Stimulated activated memory B cell treated with anti-CD40 and anti-IgM and Interleukin-4, amounts not matched to agents 10 μg/mL and 1 μg/mL and 100 μg/mL, for 72 hours (primary cell): ENCODE measurements at regions not wholly inside any gene's neighbourhood (a gene's known extent, or its start where the extent isn't known, plus 50 kb on each side); places are given as distances from the start of the nearest gene placed in this dataset.

Experiments
- ATAC-seq: fragments of 150-1000 bp; cut with Tn5 transposase; 2 replicates; pipeline ENCODE4 v1.10.0; 2021
- H3K27ac Mint-ChIP-seq: one replicate; pipeline ENCODE4 v1.8.0; 2022; ENCODE audit warnings: mild to moderate bottlenecking, mixed read lengths
- H3K27me3 Mint-ChIP-seq: one replicate; pipeline ENCODE4 v1.8.0; 2022; ENCODE audit warnings: mixed read lengths
- H3K36me3 Mint-ChIP-seq: one replicate; pipeline ENCODE4 v1.8.0; 2022; ENCODE audit warnings: mixed read lengths
- H3K4me1 Mint-ChIP-seq: one replicate; pipeline ENCODE4 v1.8.0; 2022; ENCODE audit warnings: mixed read lengths
- H3K4me3 Mint-ChIP-seq: one replicate; pipeline ENCODE4 v1.8.0; 2022; ENCODE audit warnings: mild to moderate bottlenecking, moderate library complexity, mixed read lengths
- H3K9me3 Mint-ChIP-seq: one replicate; pipeline ENCODE4 v1.8.0; 2022; ENCODE audit warnings: mixed read lengths

- Mint-ChIP-seq H3K27ac (no peak overlapping the region), H3K4me3 (no peak overlapping the region), H3K9me3 (no peaks in the 10 kb centered on the region), H3K27me3 (no peaks in the 10 kb centered on the region), H3K36me3 (no peaks in the 10 kb centered on the region), H3K4me1 (no peaks in the 10 kb centered on the region)
- ATAC-seq, result no peak
These were observed 178.9 kb downstream of the OLFM4 start for GRCh38 chr13:53207556-53207955.

GRCh38 chr13:53214433-53214832 is 185.8 kb downstream of the OLFM4 start:
- Mint-ChIP-seq H3K27me3 (no peaks in the 10 kb centered on the region), H3K9me3 (no peaks in the 10 kb centered on the region), H3K27ac (no peak overlapping the region), H3K4me3 (no peak overlapping the region), H3K4me1 (no peaks in the 10 kb centered on the region), H3K36me3 (no peaks in the 10 kb centered on the region)
- no peak for ATAC-seq

- Mint-ChIP-seq H3K36me3 (no peaks in the 10 kb centered on the region), H3K9me3 (no peaks in the 10 kb centered on the region), H3K27me3 (no peaks in the 10 kb centered on the region), H3K27ac (no peak overlapping the region), H3K4me1 (no peaks in the 10 kb centered on the region), H3K4me3 (no peak overlapping the region)
- no peak for ATAC-seq
These were observed 186.9 kb downstream of the OLFM4 start for GRCh38 chr13:53215563-53215962.

- H3K9me3 Mint-ChIP-seq, result no peaks in the 10 kb centered on the region
- H3K27me3 Mint-ChIP-seq, result no peaks in the 10 kb centered on the region
- no peak for ATAC-seq
- no peaks in the 10 kb centered on the region for H3K36me3 Mint-ChIP-seq
- no peaks in the 10 kb centered on the region for H3K4me1 Mint-ChIP-seq
- no peak overlapping the region for H3K27ac Mint-ChIP-seq
- no peak overlapping the region for H3K4me3 Mint-ChIP-seq
These were observed 188.2 kb downstream of the OLFM4 start for GRCh38 chr13:53216773-53217172.

- no peak overlapping the region for H3K27ac Mint-ChIP-seq
- H3K36me3 Mint-ChIP-seq, result no peaks in the 10 kb centered on the region
- no peak for ATAC-seq
These were observed 188.6 kb downstream of the OLFM4 start for GRCh38 chr13:53217194-53217593.

GRCh38 chr13:53220038-53220437 is 191.4 kb downstream of the OLFM4 start:
- Mint-ChIP-seq H3K4me3 (no peak overlapping the region), H3K4me1 (no peaks in the 10 kb centered on the region), H3K36me3 (no peaks in the 10 kb centered on the region), H3K27ac (no peak overlapping the region), H3K9me3 (peaks cover 5% of the 10 kb centered on the region), H3K27me3 (no peaks in the 10 kb centered on the region)
- no peak for ATAC-seq

More at GRCh38 chr13:53217194-53217593, 188.6 kb downstream of the OLFM4 start:
- Mint-ChIP-seq H3K4me1 (no peaks in the 10 kb centered on the region), H3K4me3 (no peak overlapping the region), H3K27me3 (no peaks in the 10 kb centered on the region), H3K9me3 (peaks cover 2% of the 10 kb centered on the region)

GRCh38 chr13:53237696-53238095 is 209.1 kb downstream of the OLFM4 start:
- Mint-ChIP-seq H3K9me3 (no peaks in the 10 kb centered on the region), H3K27ac (no peak overlapping the region), H3K36me3 (no peaks in the 10 kb centered on the region), H3K4me1 (no peaks in the 10 kb centered on the region), H3K4me3 (no peak overlapping the region), H3K27me3 (no peaks in the 10 kb centered on the region)
- no peak for ATAC-seq

GRCh38 chr13:53238261-53238660 is 209.6 kb downstream of the OLFM4 start:
- Mint-ChIP-seq H3K4me3 (no peak overlapping the region), H3K27me3 (no peaks in the 10 kb centered on the region), H3K9me3 (no peaks in the 10 kb centered on the region), H3K27ac (no peak overlapping the region), H3K36me3 (no peaks in the 10 kb centered on the region), H3K4me1 (no peaks in the 10 kb centered on the region)
- no peak for ATAC-seq

GRCh38 chr13:53240401-53241025 is 211.9 kb downstream of the OLFM4 start:
- no peaks in the 10 kb centered on the region for H3K9me3 Mint-ChIP-seq
- ATAC-seq, result no peak
- H3K27ac Mint-ChIP-seq, result no peak overlapping the region
- H3K4me3 Mint-ChIP-seq, result no peak overlapping the region
- no peaks in the 10 kb centered on the region for H3K36me3 Mint-ChIP-seq
- H3K4me1 Mint-ChIP-seq, result no peaks in the 10 kb centered on the region
- H3K27me3 Mint-ChIP-seq, result no peaks in the 10 kb centered on the region

GRCh38 chr13:53241891-53242348 is 213.3 kb downstream of the OLFM4 start:
- H3K36me3 Mint-ChIP-seq, result no peaks in the 10 kb centered on the region
- no peak overlapping the region for H3K4me3 Mint-ChIP-seq
- no peak overlapping the region for H3K27ac Mint-ChIP-seq
- ATAC-seq, result no peak
- no peaks in the 10 kb centered on the region for H3K4me1 Mint-ChIP-seq
- H3K27me3 Mint-ChIP-seq, result no peaks in the 10 kb centered on the region
- H3K9me3 Mint-ChIP-seq, result no peaks in the 10 kb centered on the region

GRCh38 chr13:53249236-53249635 is 220.6 kb downstream of the OLFM4 start:
- Mint-ChIP-seq H3K27me3 (no peaks in the 10 kb centered on the region), H3K27ac (no peak overlapping the region), H3K9me3 (peaks cover 3% of the 10 kb centered on the region), H3K4me3 (no peak overlapping the region), H3K4me1 (no peaks in the 10 kb centered on the region), H3K36me3 (no peaks in the 10 kb centered on the region)
- no peak for ATAC-seq

- H3K9me3 Mint-ChIP-seq, result peaks cover 3% of the 10 kb centered on the region
- peak; percentile 52 for ATAC-seq
- no peaks in the 10 kb centered on the region for H3K36me3 Mint-ChIP-seq
- no peaks in the 10 kb centered on the region for H3K27me3 Mint-ChIP-seq
- no peaks in the 10 kb centered on the region for H3K4me1 Mint-ChIP-seq
- no peak overlapping the region for H3K4me3 Mint-ChIP-seq
- no peak overlapping the region for H3K27ac Mint-ChIP-seq
These were observed 221.8 kb downstream of the OLFM4 start for GRCh38 chr13:53250272-53250875.

GRCh38 chr13:53250977-53251376 is 222.4 kb downstream of the OLFM4 start:
- Mint-ChIP-seq H3K27me3 (no peaks in the 10 kb centered on the region), H3K36me3 (no peaks in the 10 kb centered on the region), H3K27ac (no peak overlapping the region), H3K9me3 (peaks cover 3% of the 10 kb centered on the region), H3K4me3 (no peak overlapping the region), H3K4me1 (no peaks in the 10 kb centered on the region)
- ATAC-seq, result no peak

- Mint-ChIP-seq H3K27me3 (no peaks in the 10 kb centered on the region), H3K4me3 (no peak overlapping the region), H3K27ac (no peak overlapping the region), H3K36me3 (no peaks in the 10 kb centered on the region), H3K4me1 (no peaks in the 10 kb centered on the region), H3K9me3 (no peaks in the 10 kb centered on the region)
- ATAC-seq, result no peak
These were observed 225.9 kb downstream of the OLFM4 start for GRCh38 chr13:53254500-53254899.

GRCh38 chr13:53255795-53256194 is 227.2 kb downstream of the OLFM4 start:
- H3K4me1 Mint-ChIP-seq, result no peaks in the 10 kb centered on the region
- ATAC-seq, result no peak
- no peak overlapping the region for H3K27ac Mint-ChIP-seq
- H3K4me3 Mint-ChIP-seq, result no peak overlapping the region
- no peaks in the 10 kb centered on the region for H3K36me3 Mint-ChIP-seq
- no peaks in the 10 kb centered on the region for H3K9me3 Mint-ChIP-seq
- H3K27me3 Mint-ChIP-seq, result no peaks in the 10 kb centered on the region

- H3K9me3 Mint-ChIP-seq, result no peaks in the 10 kb centered on the region
- no peak overlapping the region for H3K27ac Mint-ChIP-seq
- ATAC-seq, result no peak
- H3K27me3 Mint-ChIP-seq, result no peaks in the 10 kb centered on the region
- H3K4me3 Mint-ChIP-seq, result no peak overlapping the region
- H3K4me1 Mint-ChIP-seq, result no peaks in the 10 kb centered on the region
- no peaks in the 10 kb centered on the region for H3K36me3 Mint-ChIP-seq
These were observed 232.0 kb downstream of the OLFM4 start for GRCh38 chr13:53260594-53260993.
